GM12878 (cell line): ENCODE measurements at regions not wholly inside any gene's neighbourhood (a gene's known extent, or its start where the extent isn't known, plus 50 kb on each side); places are given as distances from the start of the nearest gene placed in this dataset.
A peak's percentile ranks its signal among the peaks of the same experiment; 100 is the strongest.

Experiments
- ATAC-seq: fragments of 200-7000 bp; cut with Tn5 transposase; 3 replicates; pipeline ENCODE4 v1.9.1; 2020; ENCODE audit warnings: mild to moderate bottlenecking, moderate library complexity
- BruUV-seq: library from RNA; stranded (reverse); fragments of 400-500 nt; replicated peaks from 2 replicates; lab custom pipeline; 2021; lab: Mats Ljungman, UMichigan
- CTCF ChIA-PET: fragments of 300-600 bp; sonication (Branson Sonifier 250); formaldehyde crosslinking; extraction: SDS; loops from one replicate; lab custom pipeline; 2021; ENCODE audit warnings: inconsistent platforms; lab: Yijun Ruan, JAX
- POLR2A ChIA-PET: fragments of 350-600 bp; formaldehyde crosslinking; extraction: SDS; loops from one replicate; lab custom pipeline; 2021; ENCODE audit warnings: inconsistent platforms; lab: Charles Lee
- RAD21 ChIA-PET: fragments of 300-600 bp; sonication (Branson Sonifier 250); formaldehyde crosslinking; loops from one replicate; lab custom pipeline; 2023; ENCODE audit warnings: antibody characterized with exemption; ENCODE audit not compliant: unreplicated experiment; lab: Charles Lee
- SMC1A ChIA-PET: fragments of 300-600 bp; sonication (Branson Sonifier 250); formaldehyde crosslinking; loops from one replicate; lab custom pipeline; 2023; ENCODE audit not compliant: unreplicated experiment, uncharacterized antibody; lab: Charles Lee
- DNase-seq: peaks from one replicate; pipeline ENCODE4 v3.0.0-alpha.2; 2011; ENCODE audit warnings: low read depth, low spot score
- FAIRE-seq: peaks from 3 replicates; lab custom pipeline; 2011; peaks lifted over from hg19 to GRCh38; lab: Jason Lieb, UNC
- H2AFZ ChIP-seq: 2 replicates; pipeline ENCODE4 v1.6.0; 2011; ENCODE audit warnings: low read depth, low read length, control low read depth; ENCODE audit not compliant: control insufficient read depth
- H3K27ac ChIP-seq: 2 replicates; pipeline ENCODE4 v1.5.1; 2011; ENCODE audit warnings: control low read depth; ENCODE audit not compliant: control insufficient read depth, insufficient read depth
- H3K27me3 ChIP-seq, 2 experiments: replicated peaks in 1 of 2; 2 replicates each; pipeline versions ENCODE4 v1.6.0 to v1.6.1; 2011; ENCODE audit warnings: low read length in 1 of 2; ENCODE audit not compliant: control insufficient read depth in 2 of 2, insufficient read depth in 2 of 2
- H3K36me3 ChIP-seq, 2 experiments: 2 replicates each; pipeline ENCODE4 v1.5.1; 2011; ENCODE audit warnings: low read length in 1 of 2; ENCODE audit not compliant: control insufficient read depth in 2 of 2, insufficient read depth in 2 of 2
- H3K4me1 ChIP-seq: 2 replicates; pipeline ENCODE4 v1.6.1; 2011; ENCODE audit warnings: mild to moderate bottlenecking, low read length, moderate library complexity, mixed read lengths; ENCODE audit not compliant: control insufficient read depth, insufficient read depth
- H3K4me2 ChIP-seq: 2 replicates; pipeline ENCODE4 v1.6.0; 2011; ENCODE audit warnings: control low read depth; ENCODE audit not compliant: control insufficient read depth, insufficient read depth
- H3K4me3 ChIP-seq: fragments of 200-600 bp; sonication (generic); 2 replicates; pipeline ENCODE4 v1.5.1; 2016
- H3K79me2 ChIP-seq: 2 replicates; pipeline ENCODE4 v1.6.0; 2011; ENCODE audit warnings: low read length; ENCODE audit not compliant: control insufficient read depth, insufficient read depth
- H3K9ac ChIP-seq: 2 replicates; pipeline ENCODE4 v1.8.0; 2011; ENCODE audit warnings: low read length, control low read depth, mixed read lengths; ENCODE audit not compliant: control insufficient read depth, insufficient read depth
- H3K9me3 ChIP-seq: replicated peaks from 3 replicates; pipeline ENCODE4 v1.5.1; 2011; ENCODE audit warnings: mild to moderate bottlenecking, low read length; ENCODE audit not compliant: control insufficient read depth, insufficient read depth
- H4K20me1 ChIP-seq: 2 replicates; pipeline ENCODE4 v1.6.0; 2011; ENCODE audit not compliant: control insufficient read depth, insufficient read depth
- HDGF ChIP-seq: fragments of 450-650 bp; IDR thresholded peaks from 2 replicates; pipeline ENCODE4 v1.6.1; 2016; ENCODE audit warnings: antibody characterized with exemption
- MLLT1 ChIP-seq: fragments of 450-650 bp; IDR thresholded peaks from 2 replicates; pipeline ENCODE4 v1.6.1; 2016; ENCODE audit warnings: mild to moderate bottlenecking
- WGBS: methylation state at CpG from one replicate; pipeline ENCODE4 v1.1.6; 2016; ENCODE audit warnings: low lambda C conversion rate; ENCODE audit not compliant: insufficient replicate concordance, insufficient coverage; ENCODE audit errors: missing lambda C conversion rate; 5-methylcytosine and 5-hydroxymethylcytosine counted together
- in situ Hi-C: fragments of 300-500 bp; cut with MboI; formaldehyde crosslinking; loops from 9 replicates; pipeline ENCODE4 v1.14.3; 2018; ENCODE audit warnings: mixed read lengths
- intact Hi-C: fragments of 100-400 bp; cut with micrococcal nuclease; formaldehyde crosslinking; loops from one replicate; pipeline ENCODE4 v1.14.2; 2022; ENCODE audit not compliant: unreplicated experiment

GRCh38 chr7:25858525-25859411 is 293.2 kb upstream of the NFE2L3 start:
- WGBS: 39% methylated on average over 46 of the region's 47 CpGs
- no peak for TF ChIP-seq HDGF
- peak; percentile 19; the same call in 1 of the 2 replicates for TF ChIP-seq MLLT1
- intact Hi-C loops (no loop called here), in situ Hi-C loops (no loop called here)
- H2AFZ ChIP-seq: no peak overlapping the region
- ChIA-PET SMC1A (no interaction called here), CTCF (interaction anchor here (0.6 kb wide), 1 partner anchor 793 kb away, joined by 3 read pairs; no protein-coding TSS in a partner anchor), POLR2A (no interaction called here), RAD21 (no interaction called here)
- H3K9ac ChIP-seq: no peak overlapping the region
- H3K27ac ChIP-seq: no peak overlapping the region
- H3K4me2 ChIP-seq: no peak overlapping the region
- peaks cover 25% of the 10 kb centered on the region for H3K9me3 ChIP-seq
- H3K4me1 ChIP-seq: peaks cover 5% of the 10 kb centered on the region; the same call in 1 of the 2 replicates
- H3K4me3 ChIP-seq: no peak overlapping the region
- DNase-seq (no peak), ATAC-seq (no peak), FAIRE-seq (no peak)
- no peaks in the 10 kb centered on the region for H3K36me3 ChIP-seq
- no peaks in the 10 kb centered on the region for H4K20me1 ChIP-seq
- no peaks in the 10 kb centered on the region for H3K79me2 ChIP-seq
- BruUV-seq: no TSS peak
- peaks cover 5 to 28% of the 10 kb centered on the region in 2 experiments for H3K27me3 ChIP-seq
